SK-N-SH (cell line): ENCODE measurements at regions not wholly inside any gene's neighbourhood (a gene's known extent, or its start where the extent isn't known, plus 50 kb on each side); places are given as distances from the start of the nearest gene placed in this dataset.

Source experiments
- TAF1 ChIP-seq: IDR thresholded peaks from 2 replicates; pipeline ENCODE4 v1.6.1; 2012; ENCODE audit warnings: low read depth, mild to moderate bottlenecking, low read length, moderate library complexity, borderline replicate concordance
- TF ChIP-seq, protein P1 (sequence below): fragments of 200-600 bp; sonication (generic); IDR thresholded peaks from 2 replicates; pipeline ENCODE4 v1.6.1; 2017; ENCODE audit warnings: antibody characterized with exemption, mild to moderate bottlenecking, moderate library complexity

DNA sequence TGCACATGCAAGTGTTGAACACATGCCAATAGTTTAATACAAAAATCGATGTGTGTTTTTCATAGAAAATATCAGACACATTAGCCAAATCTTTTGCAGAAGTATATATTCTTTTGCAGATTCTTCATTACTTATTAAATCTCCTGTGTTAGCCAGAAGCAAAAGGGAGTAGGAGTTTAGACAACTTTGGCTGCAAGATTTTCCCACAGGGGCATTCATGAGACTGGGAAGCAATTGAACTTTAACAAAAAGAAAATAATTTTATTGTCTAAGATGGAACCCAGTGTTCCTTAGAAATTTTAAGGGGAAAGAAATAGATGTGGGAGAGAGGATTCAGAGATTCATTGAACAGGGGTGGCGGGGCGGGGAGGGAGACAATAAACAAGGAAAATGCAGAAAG lies 1336.0 kb downstream of the GATA3 start:
- TF ChIP-seq, protein P1, sequence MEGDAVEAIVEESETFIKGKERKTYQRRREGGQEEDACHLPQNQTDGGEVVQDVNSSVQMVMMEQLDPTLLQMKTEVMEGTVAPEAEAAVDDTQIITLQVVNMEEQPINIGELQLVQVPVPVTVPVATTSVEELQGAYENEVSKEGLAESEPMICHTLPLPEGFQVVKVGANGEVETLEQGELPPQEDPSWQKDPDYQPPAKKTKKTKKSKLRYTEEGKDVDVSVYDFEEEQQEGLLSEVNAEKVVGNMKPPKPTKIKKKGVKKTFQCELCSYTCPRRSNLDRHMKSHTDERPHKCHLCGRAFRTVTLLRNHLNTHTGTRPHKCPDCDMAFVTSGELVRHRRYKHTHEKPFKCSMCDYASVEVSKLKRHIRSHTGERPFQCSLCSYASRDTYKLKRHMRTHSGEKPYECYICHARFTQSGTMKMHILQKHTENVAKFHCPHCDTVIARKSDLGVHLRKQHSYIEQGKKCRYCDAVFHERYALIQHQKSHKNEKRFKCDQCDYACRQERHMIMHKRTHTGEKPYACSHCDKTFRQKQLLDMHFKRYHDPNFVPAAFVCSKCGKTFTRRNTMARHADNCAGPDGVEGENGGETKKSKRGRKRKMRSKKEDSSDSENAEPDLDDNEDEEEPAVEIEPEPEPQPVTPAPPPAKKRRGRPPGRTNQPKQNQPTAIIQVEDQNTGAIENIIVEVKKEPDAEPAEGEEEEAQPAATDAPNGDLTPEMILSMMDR = no peak
- TF ChIP-seq TAF1 = no peak
